ENCODE measurements at regions not wholly inside any gene's neighbourhood (a gene's known extent, or its start where the extent isn't known, plus 50 kb on each side); places are given as distances from the start of the nearest gene placed in this dataset.

DNA sequence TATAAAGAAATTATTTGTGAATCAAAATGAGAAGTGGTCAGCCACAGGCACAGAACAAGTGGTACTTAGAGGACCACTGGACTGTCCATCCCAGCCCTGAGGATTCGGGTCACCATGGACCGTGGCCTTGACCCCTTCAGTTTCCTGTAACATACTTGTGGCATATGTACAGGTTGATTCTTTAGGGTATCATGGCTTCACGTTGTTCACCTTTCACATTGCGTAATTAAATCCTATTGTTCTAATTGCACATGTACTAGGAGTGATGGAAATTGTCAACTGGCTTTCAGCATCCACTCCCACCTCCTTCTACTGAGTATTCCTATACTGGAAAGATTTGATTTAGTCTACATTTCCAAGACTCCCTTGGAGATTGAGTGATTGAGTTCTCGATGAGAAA is 148.3 kb upstream of the GJB5 start:
- no peak for DNase-seq
- Histone ChIP-seq H3K27ac (ENCODE audit: low read depth, low read length) (no peak overlapping the region), H3K4me3 (ENCODE audit: low read length in 2 of 2) (no peak overlapping the region), H3K27me3 (ENCODE audit: insufficient read depth, low read length) (no peaks in the 10 kb centered on the region), H3K9me3 (ENCODE audit: control insufficient read depth in 1 of 2, low read length in 2 of 2) (no peaks in the 10 kb centered on the region), H3K36me3 (ENCODE audit: insufficient read depth, low read length) (no peaks in the 10 kb centered on the region), H3K4me1 (ENCODE audit: insufficient read depth, low read length) (no peaks in the 10 kb centered on the region)
- Mint-ChIP-seq H3K27me3 (peaks cover 18 to 27% of the 10 kb centered on the region in 2 donors), H3K9me3 (peaks cover 0 to 3% (median 0%) of the 10 kb centered on the region in 8 donors), H3K4me1 (no peaks in the 10 kb centered on the region), H3K27ac (no peak overlapping the region), H3K4me3 (no peak overlapping the region), H3K36me3 (no peaks in the 10 kb centered on the region)
- ChIA-PET CTCF (ENCODE audit: partially characterized antibody) (no interaction called here), POLR2A (ENCODE audit: partially characterized antibody) (no interaction called here)
- intact Hi-C loops (cut with micrococcal nuclease): no loop called here

DNA sequence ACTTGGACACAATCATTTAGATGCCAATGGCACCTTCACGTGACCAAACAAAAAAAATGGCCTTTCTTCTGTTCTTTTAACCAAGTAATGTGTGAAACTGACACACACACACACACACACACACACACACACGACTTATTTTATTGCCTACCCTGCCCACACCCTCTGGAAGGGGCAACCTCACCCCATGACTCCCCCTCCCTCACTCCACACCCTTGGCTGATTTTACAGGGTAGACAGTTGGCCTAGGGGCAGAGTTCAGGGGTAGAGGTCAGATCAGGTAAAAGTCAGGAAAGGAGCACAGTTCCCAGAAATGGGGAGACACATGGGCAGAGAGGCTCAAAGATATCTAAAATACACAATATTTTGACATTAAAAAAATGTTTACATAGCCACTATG is 144.8 kb upstream of the GJB5 start:
- no peak overlapping the region for H3K27ac Mint-ChIP-seq
- Histone ChIP-seq H3K9me3 (ENCODE audit: control insufficient read depth in 1 of 2, low read length in 2 of 2) (no peaks in the 10 kb centered on the region), H3K27me3 (ENCODE audit: insufficient read depth, low read length) (no peaks in the 10 kb centered on the region), H3K27ac (ENCODE audit: low read depth, low read length) (no peak overlapping the region), H3K36me3 (ENCODE audit: insufficient read depth, low read length) (no peaks in the 10 kb centered on the region), H3K4me1 (ENCODE audit: insufficient read depth, low read length) (no peaks in the 10 kb centered on the region), H3K4me3 (ENCODE audit: low read length in 2 of 2) (no peak overlapping the region)
- intact Hi-C loops (cut with micrococcal nuclease): no loop called here
- peaks cover 17 to 20% of the 10 kb centered on the region in 2 donors for H3K27me3 Mint-ChIP-seq
- no peak for DNase-seq
- ChIA-PET POLR2A (ENCODE audit: partially characterized antibody) (no interaction called here), CTCF (ENCODE audit: partially characterized antibody) (no interaction called here)
- no peak overlapping the region for H3K4me3 Mint-ChIP-seq
- no peaks in the 10 kb centered on the region for H3K9me3 Mint-ChIP-seq
- no peaks in the 10 kb centered on the region for H3K4me1 Mint-ChIP-seq
- H3K36me3 Mint-ChIP-seq: no peaks in the 10 kb centered on the region

DNA sequence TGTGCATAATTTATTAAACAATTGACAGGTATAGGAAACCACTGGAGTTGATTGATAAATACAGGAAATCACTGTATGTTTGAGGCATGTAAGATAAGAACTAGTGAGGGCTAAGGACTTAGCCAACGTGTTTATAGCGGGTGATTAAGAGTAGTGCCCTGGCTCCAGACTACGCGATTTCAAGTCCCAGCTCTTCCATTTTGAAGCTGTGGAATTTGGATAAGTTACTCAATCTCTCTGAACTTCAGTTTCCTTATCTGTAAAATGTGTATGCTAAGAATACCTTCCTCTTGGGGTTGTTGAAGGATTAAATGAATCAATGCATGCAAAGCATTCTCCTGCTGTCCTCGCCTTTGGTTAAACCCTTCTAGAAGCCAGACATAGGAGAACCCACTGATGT is 143.3 kb upstream of the GJB5 start:
- no peaks in the 10 kb centered on the region for H3K36me3 ChIP-seq (ENCODE audit: insufficient read depth, low read length)
- H3K4me3 Mint-ChIP-seq: no peak overlapping the region
- H3K4me1 Mint-ChIP-seq: no peaks in the 10 kb centered on the region
- intact Hi-C loops (cut with micrococcal nuclease): no loop called here
- H3K27ac Mint-ChIP-seq: no peak overlapping the region
- H3K36me3 Mint-ChIP-seq: no peaks in the 10 kb centered on the region
- no peak overlapping the region for H3K4me3 ChIP-seq (ENCODE audit: low read length in 2 of 2)
- H3K9me3 ChIP-seq (ENCODE audit: control insufficient read depth in 1 of 2, low read length in 2 of 2): no peaks in the 10 kb centered on the region
- H3K27me3 ChIP-seq (ENCODE audit: insufficient read depth, low read length): no peaks in the 10 kb centered on the region
- no peaks in the 10 kb centered on the region for H3K9me3 Mint-ChIP-seq
- no peaks in the 10 kb centered on the region for H3K4me1 ChIP-seq (ENCODE audit: insufficient read depth, low read length)
- no peak overlapping the region for H3K27ac ChIP-seq (ENCODE audit: low read depth, low read length)
- POLR2A ChIA-PET (ENCODE audit: partially characterized antibody): no interaction called here
- peaks cover 18 to 25% of the 10 kb centered on the region in 2 donors for H3K27me3 Mint-ChIP-seq
- no peak for DNase-seq
- CTCF ChIA-PET (ENCODE audit: partially characterized antibody): no interaction called here

DNA sequence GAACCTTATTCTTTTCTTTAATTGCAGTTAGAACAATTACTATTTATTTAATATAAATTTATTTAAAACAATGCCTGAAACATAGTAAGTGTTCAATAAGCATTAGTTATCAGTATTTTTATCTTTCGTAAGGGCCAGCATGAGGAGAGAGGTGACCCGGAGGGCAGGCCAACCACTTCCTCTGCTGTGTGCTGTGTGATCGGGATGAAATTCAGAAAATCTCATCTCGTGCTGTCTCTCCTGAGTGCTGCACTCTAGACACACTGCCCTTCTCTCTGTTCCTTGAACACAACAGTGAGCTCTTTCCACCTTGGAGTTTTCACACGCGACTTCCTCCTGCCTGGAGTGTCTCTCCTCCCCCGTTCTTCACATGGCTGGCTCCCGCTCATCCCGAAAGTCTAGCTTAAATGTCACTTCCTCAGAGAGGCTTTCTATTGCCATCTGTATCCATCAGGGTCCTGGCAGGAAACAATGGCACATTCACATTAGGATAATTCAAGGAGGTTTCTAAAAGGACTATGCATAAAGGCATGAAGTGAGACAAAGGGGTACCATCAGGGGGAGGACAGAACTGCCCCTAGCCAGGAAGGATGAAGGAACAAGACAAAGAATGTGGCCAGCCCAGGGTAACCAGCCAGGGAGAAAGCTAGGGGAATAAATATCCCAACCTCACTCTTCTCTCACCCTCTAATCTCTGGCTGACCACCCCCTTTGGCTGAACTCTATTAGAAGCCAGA is 142.6 kb upstream of the GJB5 start:
- Mint-ChIP-seq H3K36me3 (no peaks in the 10 kb centered on the region), H3K27ac (no peak overlapping the region), H3K9me3 (no peaks in the 10 kb centered on the region), H3K27me3 (peaks cover 20 to 25% of the 10 kb centered on the region in 2 donors), H3K4me3 (no peak overlapping the region), H3K4me1 (no peaks in the 10 kb centered on the region)
- Histone ChIP-seq H3K27ac (ENCODE audit: low read depth, low read length) (no peak overlapping the region), H3K4me1 (ENCODE audit: insufficient read depth, low read length) (no peaks in the 10 kb centered on the region), H3K9me3 (ENCODE audit: control insufficient read depth in 1 of 2, low read length in 2 of 2) (no peaks in the 10 kb centered on the region), H3K36me3 (ENCODE audit: insufficient read depth, low read length) (no peaks in the 10 kb centered on the region), H3K27me3 (ENCODE audit: insufficient read depth, low read length) (no peaks in the 10 kb centered on the region), H3K4me3 (ENCODE audit: low read length in 2 of 2) (no peak overlapping the region)
- CTCF ChIA-PET (ENCODE audit: partially characterized antibody): no interaction called here
- DNase-seq: no peak
- intact Hi-C loops (cut with micrococcal nuclease): no loop called here
- POLR2A ChIA-PET (ENCODE audit: partially characterized antibody): no interaction called here

DNA sequence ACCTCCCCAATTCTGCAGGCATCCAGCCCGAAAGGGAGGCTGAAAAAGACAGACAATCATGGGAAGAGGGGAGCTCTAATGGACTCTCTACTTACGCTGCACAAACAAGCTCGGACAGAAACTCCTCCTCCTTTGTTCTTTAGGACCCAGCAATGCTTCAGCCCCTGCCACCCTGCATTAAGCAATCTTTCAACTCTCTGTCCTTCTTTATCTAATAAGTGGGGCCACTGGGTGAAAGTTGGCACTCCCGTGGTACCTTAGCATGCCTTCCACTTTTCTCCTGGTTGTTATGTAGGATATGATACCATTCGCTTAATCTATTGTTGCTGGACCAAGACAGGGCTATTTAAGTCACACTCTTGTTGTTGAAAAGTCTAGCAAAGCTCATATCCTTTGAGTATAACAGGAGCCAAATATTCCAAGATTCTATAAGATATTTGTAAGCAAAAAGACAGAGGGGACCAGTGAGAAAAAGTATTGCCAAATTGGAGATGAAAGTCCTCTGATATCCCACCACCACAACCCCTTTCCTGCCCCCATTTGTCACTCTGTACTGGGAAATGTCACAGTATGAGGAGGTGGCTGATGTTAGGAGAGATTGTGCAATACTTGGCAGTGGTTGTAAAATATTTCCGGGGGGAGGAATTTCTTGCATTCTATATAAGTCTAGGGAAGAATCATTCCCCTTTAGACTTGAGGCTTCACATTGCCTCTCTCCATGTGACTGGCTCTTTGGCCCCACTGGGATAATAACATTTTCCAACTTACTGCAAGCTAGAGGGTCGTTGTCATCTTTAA is 137.3 kb upstream of the GJB5 start:
- H3K4me3 Mint-ChIP-seq: no peak overlapping the region
- CTCF ChIA-PET (ENCODE audit: partially characterized antibody): no interaction called here
- no peaks in the 10 kb centered on the region for H3K4me1 ChIP-seq (ENCODE audit: insufficient read depth, low read length)
- peaks cover 15 to 24% of the 10 kb centered on the region in 2 donors for H3K27me3 Mint-ChIP-seq
- peaks cover 0 to 2% (median 0%) of the 10 kb centered on the region in 8 donors for H3K9me3 Mint-ChIP-seq
- no peak overlapping the region for H3K27ac Mint-ChIP-seq
- H3K4me1 Mint-ChIP-seq: no peaks in the 10 kb centered on the region
- H3K36me3 ChIP-seq (ENCODE audit: insufficient read depth, low read length): no peaks in the 10 kb centered on the region
- POLR2A ChIA-PET (ENCODE audit: partially characterized antibody): no interaction called here
- H3K27ac ChIP-seq (ENCODE audit: low read depth, low read length): no peak overlapping the region
- DNase-seq: no peak
- intact Hi-C loops (cut with micrococcal nuclease): no loop called here
- no peaks in the 10 kb centered on the region for H3K27me3 ChIP-seq (ENCODE audit: insufficient read depth, low read length)
- H3K9me3 ChIP-seq (ENCODE audit: control insufficient read depth in 1 of 2, low read length in 2 of 2): no peaks in the 10 kb centered on the region
- H3K36me3 Mint-ChIP-seq: no peaks in the 10 kb centered on the region
- no peak overlapping the region for H3K4me3 ChIP-seq (ENCODE audit: low read length in 2 of 2)

- no peak overlapping the region for H3K4me3 Mint-ChIP-seq
- no peak for DNase-seq
- Histone ChIP-seq H3K4me1 (ENCODE audit: insufficient read depth, low read length) (no peaks in the 10 kb centered on the region), H3K4me3 (ENCODE audit: low read length in 2 of 2) (no peak overlapping the region), H3K9me3 (ENCODE audit: control insufficient read depth in 1 of 2, low read length in 2 of 2) (no peaks in the 10 kb centered on the region), H3K27me3 (ENCODE audit: insufficient read depth, low read length) (no peaks in the 10 kb centered on the region), H3K36me3 (ENCODE audit: insufficient read depth, low read length) (no peaks in the 10 kb centered on the region), H3K27ac (ENCODE audit: low read depth, low read length) (no peak overlapping the region)
- H3K27ac Mint-ChIP-seq: no peak overlapping the region
- H3K9me3 Mint-ChIP-seq: peaks cover 0 to 2% (median 0%) of the 10 kb centered on the region in 8 donors
- peaks cover 15 to 24% of the 10 kb centered on the region in 2 donors for H3K27me3 Mint-ChIP-seq
- intact Hi-C loops (cut with micrococcal nuclease): no loop called here
- ChIA-PET POLR2A (ENCODE audit: partially characterized antibody) (no interaction called here), CTCF (ENCODE audit: partially characterized antibody) (no interaction called here)
- H3K4me1 Mint-ChIP-seq: peaks cover 0 to under 1% (median 0%) of the 10 kb centered on the region in 4 donors
- H3K36me3 Mint-ChIP-seq: no peaks in the 10 kb centered on the region
Measured at GRCh38 chr1:34618381-34618780, 136.5 kb upstream of the GJB5 start.

GRCh38 chr1:34619256-34619655 is 135.6 kb upstream of the GJB5 start:
- no peak for DNase-seq
- Histone ChIP-seq H3K4me1 (ENCODE audit: insufficient read depth, low read length) (no peaks in the 10 kb centered on the region), H3K27me3 (ENCODE audit: insufficient read depth, low read length) (no peaks in the 10 kb centered on the region), H3K27ac (ENCODE audit: low read depth, low read length) (no peak overlapping the region), H3K36me3 (ENCODE audit: insufficient read depth, low read length) (no peaks in the 10 kb centered on the region), H3K9me3 (ENCODE audit: control insufficient read depth in 1 of 2, low read length in 2 of 2) (no peaks in the 10 kb centered on the region), H3K4me3 (ENCODE audit: low read length in 2 of 2) (no peak overlapping the region)
- Mint-ChIP-seq H3K4me1 (peaks cover 0 to 4% (median 0%) of the 10 kb centered on the region in 4 donors), H3K27ac (no peak overlapping the region), H3K9me3 (peaks cover 0 to 2% (median 0%) of the 10 kb centered on the region in 8 donors), H3K4me3 (no peak overlapping the region), H3K27me3 (peaks cover 13 to 29% of the 10 kb centered on the region in 2 donors), H3K36me3 (no peaks in the 10 kb centered on the region)
- POLR2A ChIA-PET (ENCODE audit: partially characterized antibody): no interaction called here
- CTCF ChIA-PET (ENCODE audit: partially characterized antibody): no interaction called here
- intact Hi-C loops (cut with micrococcal nuclease): no loop called here

Measured in CD4-positive, alpha-beta memory T cell (primary cell).